ENCODE measurements at regions not wholly inside any gene's neighbourhood (a gene's known extent, or its start where the extent isn't known, plus 50 kb on each side); places are given as distances from the start of the nearest gene placed in this dataset.
A peak's percentile ranks its signal among the peaks of the same experiment; 100 is the strongest.
"Not testable (repeated sequence)": the region's sequence is repeated elsewhere in the genome, so short reads cannot be mapped to it uniquely, and the experiment has no call there.

GRCh38 chr10:26355241-26355640 is 82.9 kb upstream of the APBB1IP start:
- no peak for FAIRE-seq
- DNase-seq (ENCODE audit: insufficient read length, low spot score) = no peak

- FAIRE-seq (no peak), DNase-seq (ENCODE audit: insufficient read length, low spot score) (no peak)
These were observed 80.9 kb upstream of the APBB1IP start for GRCh38 chr10:26357203-26357602.

GRCh38 chr10:26358071-26358470 is 80.1 kb upstream of the APBB1IP start:
- DNase-seq (ENCODE audit: insufficient read length, low spot score) = no peak
- FAIRE-seq = no peak

- no peak for DNase-seq (ENCODE audit: insufficient read length, low spot score)
- FAIRE-seq = no peak
These were observed 78.5 kb upstream of the APBB1IP start for GRCh38 chr10:26359670-26360069.

GRCh38 chr10:26361351-26361750 is 76.8 kb upstream of the APBB1IP start:
- FAIRE-seq (no peak), DNase-seq (ENCODE audit: insufficient read length, low spot score) (no peak)

- no peak for FAIRE-seq
These were observed 76.2 kb upstream of the APBB1IP start for GRCh38 chr10:26361971-26362370.

GRCh38 chr10:26365681-26366358 is 72.3 kb upstream of the APBB1IP start:
- DNase-seq (ENCODE audit: insufficient read length, low spot score) (no peak), FAIRE-seq (no peak)

More at GRCh38 chr10:26361971-26362370, 76.2 kb upstream of the APBB1IP start:
- no peak for DNase-seq (ENCODE audit: insufficient read length, low spot score)

GRCh38 chr10:26367035-26367434 is 71.1 kb upstream of the APBB1IP start:
- not testable (repeated sequence) for DNase-seq (ENCODE audit: insufficient read length, low spot score); FAIRE-seq

- peak; percentile 22 for DNase-seq (ENCODE audit: insufficient read length, low spot score)
These were observed 70.4 kb upstream of the APBB1IP start for GRCh38 chr10:26367771-26368170.

GRCh38 chr10:26368463-26368862 is 69.7 kb upstream of the APBB1IP start:
- FAIRE-seq = no peak

More at GRCh38 chr10:26367771-26368170, 70.4 kb upstream of the APBB1IP start:
- FAIRE-seq = peak; percentile 63

GRCh38 chr10:26372513-26373354 is 65.4 kb upstream of the APBB1IP start:
- DNase-seq (ENCODE audit: insufficient read length, low spot score) (no peak), FAIRE-seq (no peak)

More at GRCh38 chr10:26368463-26368862, 69.7 kb upstream of the APBB1IP start:
- DNase-seq (ENCODE audit: insufficient read length, low spot score) = no peak

GRCh38 chr10:26374426-26374825 is 63.7 kb upstream of the APBB1IP start:
- FAIRE-seq (no peak), DNase-seq (ENCODE audit: insufficient read length, low spot score) (no peak)

- DNase-seq (ENCODE audit: insufficient read length, low spot score); FAIRE-seq: not testable (repeated sequence)
These were observed 60.8 kb upstream of the APBB1IP start for GRCh38 chr10:26377224-26377810.

GRCh38 chr10:26378861-26379294 is 59.3 kb upstream of the APBB1IP start:
- DNase-seq (ENCODE audit: insufficient read length, low spot score) = no peak

GRCh38 chr10:26380815-26381214 is 57.3 kb upstream of the APBB1IP start:
- FAIRE-seq (no peak), DNase-seq (ENCODE audit: insufficient read length, low spot score) (no peak)

More at GRCh38 chr10:26378861-26379294, 59.3 kb upstream of the APBB1IP start:
- peak; percentile 68 for FAIRE-seq

- no peak for DNase-seq (ENCODE audit: insufficient read length, low spot score)
- FAIRE-seq = no peak
These were observed 56.2 kb upstream of the APBB1IP start for GRCh38 chr10:26381986-26382385.

GRCh38 chr10:26384600-26384999 is 53.5 kb upstream of the APBB1IP start:
- no peak for FAIRE-seq

GRCh38 chr10:26385443-26385842 is 52.7 kb upstream of the APBB1IP start:
- FAIRE-seq (no peak), DNase-seq (ENCODE audit: insufficient read length, low spot score) (no peak)

More at GRCh38 chr10:26384600-26384999, 53.5 kb upstream of the APBB1IP start:
- DNase-seq (ENCODE audit: insufficient read length, low spot score) = no peak

GRCh38 chr10:26386781-26387180 is 51.4 kb upstream of the APBB1IP start:
- no peak for DNase-seq (ENCODE audit: insufficient read length, low spot score)

More at GRCh38 chr10:26386781-26387180, 51.4 kb upstream of the APBB1IP start:
- no peak for FAIRE-seq

Data from HTR-8/SVneo (cell line).